ENCODE measurements at regions not wholly inside any gene's neighbourhood (a gene's known extent, or its start where the extent isn't known, plus 50 kb on each side); places are given as distances from the start of the nearest gene placed in this dataset.

DNA sequence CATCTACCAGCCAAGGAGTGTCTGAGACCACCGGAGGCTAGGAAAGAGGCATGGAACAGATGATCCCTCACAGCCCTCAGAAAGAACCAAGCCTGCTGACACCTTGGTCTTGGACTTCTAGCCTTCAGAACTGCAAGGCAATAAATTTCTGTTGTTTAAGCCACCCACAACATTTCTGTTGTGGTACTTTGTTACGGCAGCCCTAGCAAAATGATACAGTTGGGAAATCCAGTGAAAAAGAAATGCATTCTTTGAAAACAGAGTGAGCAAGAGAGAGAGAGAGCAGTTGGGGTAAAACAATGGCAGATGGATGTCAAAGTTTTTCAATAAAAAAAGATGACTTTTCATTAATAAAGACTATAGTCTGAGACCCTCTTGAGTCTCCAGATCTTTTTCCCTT is 219.4 kb downstream of the NFKBIZ start:
- Histone ChIP-seq H3K27me3 (ENCODE audit: control insufficient read depth in 4 of 4, insufficient read depth in 4 of 4, low read length in 3 of 4) (no peaks in the 10 kb centered on the region), H3K36me3 (ENCODE audit: control insufficient read depth in 4 of 4, insufficient read depth in 3 of 4, low read depth in 1 of 4, low read length in 3 of 4) (no peaks in the 10 kb centered on the region), H3K27ac (ENCODE audit: low read depth in 1 of 2, low read length in 2 of 2) (no peak overlapping the region), H3K9ac (ENCODE audit: low read depth in 1 of 2, low read length in 2 of 2) (no peak overlapping the region), H3K9me3 (ENCODE audit: control insufficient read depth in 4 of 4, low read length in 3 of 4) (no peaks in the 10 kb centered on the region), H3K4me1 (ENCODE audit: control insufficient read depth in 4 of 4, insufficient read depth in 4 of 4, low read length in 3 of 4) (no peaks in the 10 kb centered on the region), H3K4me3 (ENCODE audit: low read depth in 1 of 3, low read length in 3 of 3) (no peak overlapping the region)
- WGBS: 87% methylated on average over 2 of the region's 2 CpGs
- no peak for DNase-seq (ENCODE audit: low spot score)
- TF ChIP-seq YY1 (IDR thresholded peaks at IDR 0.05): no peak
- no peak for TF ChIP-seq EGR1 (IDR thresholded peaks at IDR 0.05; ENCODE audit: low read depth in 2 of 2)
- TF ChIP-seq, protein P1, sequence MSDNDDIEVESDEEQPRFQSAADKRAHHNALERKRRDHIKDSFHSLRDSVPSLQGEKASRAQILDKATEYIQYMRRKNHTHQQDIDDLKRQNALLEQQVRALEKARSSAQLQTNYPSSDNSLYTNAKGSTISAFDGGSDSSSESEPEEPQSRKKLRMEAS (IDR thresholded peaks at IDR 0.05): no peak
- no peak for TF ChIP-seq SP1 (IDR thresholded peaks at IDR 0.05)
- TF ChIP-seq, protein P2, sequence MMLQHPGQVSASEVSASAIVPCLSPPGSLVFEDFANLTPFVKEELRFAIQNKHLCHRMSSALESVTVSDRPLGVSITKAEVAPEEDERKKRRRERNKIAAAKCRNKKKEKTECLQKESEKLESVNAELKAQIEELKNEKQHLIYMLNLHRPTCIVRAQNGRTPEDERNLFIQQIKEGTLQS (IDR thresholded peaks at IDR 0.05): no peak
- TF ChIP-seq HNF4G (IDR thresholded peaks at IDR 0.05): no peak

DNA sequence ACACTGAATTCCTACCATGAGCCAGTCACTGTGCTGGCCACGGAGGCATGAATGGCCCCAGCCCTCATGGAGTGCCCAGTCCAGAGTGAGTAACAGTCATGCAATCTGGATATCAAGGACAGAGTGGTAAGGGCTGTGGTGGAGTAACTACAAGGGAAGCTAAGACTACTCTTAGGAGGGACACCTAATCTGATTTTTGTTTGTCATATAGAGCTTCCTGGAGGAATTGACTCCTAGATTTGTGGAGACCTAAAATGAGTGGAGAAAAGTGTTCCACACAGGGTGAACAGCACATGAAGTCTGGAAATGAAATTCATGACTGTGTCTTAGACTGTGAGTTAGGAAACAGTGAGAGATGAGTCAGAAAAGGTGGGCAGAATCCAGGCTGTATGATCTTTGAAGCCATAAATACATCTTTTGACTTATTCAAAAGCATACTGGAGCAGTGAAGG is 219.9 kb downstream of the NFKBIZ start:
- DNase-seq (ENCODE audit: low spot score): no peak
- H3K27me3 ChIP-seq (ENCODE audit: control insufficient read depth in 4 of 4, insufficient read depth in 4 of 4, low read length in 3 of 4): no peaks in the 10 kb centered on the region
- 91% methylated on average over 1 of the region's 1 CpG for WGBS
- TF ChIP-seq, protein P3, sequence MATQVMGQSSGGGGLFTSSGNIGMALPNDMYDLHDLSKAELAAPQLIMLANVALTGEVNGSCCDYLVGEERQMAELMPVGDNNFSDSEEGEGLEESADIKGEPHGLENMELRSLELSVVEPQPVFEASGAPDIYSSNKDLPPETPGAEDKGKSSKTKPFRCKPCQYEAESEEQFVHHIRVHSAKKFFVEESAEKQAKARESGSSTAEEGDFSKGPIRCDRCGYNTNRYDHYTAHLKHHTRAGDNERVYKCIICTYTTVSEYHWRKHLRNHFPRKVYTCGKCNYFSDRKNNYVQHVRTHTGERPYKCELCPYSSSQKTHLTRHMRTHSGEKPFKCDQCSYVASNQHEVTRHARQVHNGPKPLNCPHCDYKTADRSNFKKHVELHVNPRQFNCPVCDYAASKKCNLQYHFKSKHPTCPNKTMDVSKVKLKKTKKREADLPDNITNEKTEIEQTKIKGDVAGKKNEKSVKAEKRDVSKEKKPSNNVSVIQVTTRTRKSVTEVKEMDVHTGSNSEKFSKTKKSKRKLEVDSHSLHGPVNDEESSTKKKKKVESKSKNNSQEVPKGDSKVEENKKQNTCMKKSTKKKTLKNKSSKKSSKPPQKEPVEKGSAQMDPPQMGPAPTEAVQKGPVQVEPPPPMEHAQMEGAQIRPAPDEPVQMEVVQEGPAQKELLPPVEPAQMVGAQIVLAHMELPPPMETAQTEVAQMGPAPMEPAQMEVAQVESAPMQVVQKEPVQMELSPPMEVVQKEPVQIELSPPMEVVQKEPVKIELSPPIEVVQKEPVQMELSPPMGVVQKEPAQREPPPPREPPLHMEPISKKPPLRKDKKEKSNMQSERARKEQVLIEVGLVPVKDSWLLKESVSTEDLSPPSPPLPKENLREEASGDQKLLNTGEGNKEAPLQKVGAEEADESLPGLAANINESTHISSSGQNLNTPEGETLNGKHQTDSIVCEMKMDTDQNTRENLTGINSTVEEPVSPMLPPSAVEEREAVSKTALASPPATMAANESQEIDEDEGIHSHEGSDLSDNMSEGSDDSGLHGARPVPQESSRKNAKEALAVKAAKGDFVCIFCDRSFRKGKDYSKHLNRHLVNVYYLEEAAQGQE (IDR thresholded peaks at IDR 0.05): no peak
- TF ChIP-seq EGR1 (IDR thresholded peaks at IDR 0.05; ENCODE audit: low read depth in 2 of 2): no peak
- TF ChIP-seq FOXA2 (IDR thresholded peaks at IDR 0.05): no peak
- TF ChIP-seq, protein P2 (IDR thresholded peaks at IDR 0.05): no peak
- TF ChIP-seq, protein P4, sequence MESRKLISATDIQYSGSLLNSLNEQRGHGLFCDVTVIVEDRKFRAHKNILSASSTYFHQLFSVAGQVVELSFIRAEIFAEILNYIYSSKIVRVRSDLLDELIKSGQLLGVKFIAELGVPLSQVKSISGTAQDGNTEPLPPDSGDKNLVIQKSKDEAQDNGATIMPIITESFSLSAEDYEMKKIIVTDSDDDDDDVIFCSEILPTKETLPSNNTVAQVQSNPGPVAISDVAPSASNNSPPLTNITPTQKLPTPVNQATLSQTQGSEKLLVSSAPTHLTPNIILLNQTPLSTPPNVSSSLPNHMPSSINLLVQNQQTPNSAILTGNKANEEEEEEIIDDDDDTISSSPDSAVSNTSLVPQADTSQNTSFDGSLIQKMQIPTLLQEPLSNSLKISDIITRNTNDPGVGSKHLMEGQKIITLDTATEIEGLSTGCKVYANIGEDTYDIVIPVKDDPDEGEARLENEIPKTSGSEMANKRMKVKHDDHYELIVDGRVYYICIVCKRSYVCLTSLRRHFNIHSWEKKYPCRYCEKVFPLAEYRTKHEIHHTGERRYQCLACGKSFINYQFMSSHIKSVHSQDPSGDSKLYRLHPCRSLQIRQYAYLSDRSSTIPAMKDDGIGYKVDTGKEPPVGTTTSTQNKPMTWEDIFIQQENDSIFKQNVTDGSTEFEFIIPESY (IDR thresholded peaks at IDR 0.05): no peak
- no peak for TF ChIP-seq YY1 (IDR thresholded peaks at IDR 0.05)
- TF ChIP-seq NR2F2 (IDR thresholded peaks at IDR 0.05): no peak
- no peak for TF ChIP-seq JUND (IDR thresholded peaks at IDR 0.05)
- no peak for TF ChIP-seq TAF1 (conservative IDR thresholded peaks at IDR 0.05)
- no peak for TF ChIP-seq RXRA (IDR thresholded peaks at IDR 0.05)
- no peak for TF ChIP-seq GABPA (IDR thresholded peaks at IDR 0.05 in 1 of 2, conservative IDR thresholded peaks at IDR 0.05 in 1 of 2)
- TF ChIP-seq, protein P1 (IDR thresholded peaks at IDR 0.05): no peak
- no peak for TF ChIP-seq RAD21 (IDR thresholded peaks at IDR 0.05)
- TF ChIP-seq HNF4G (IDR thresholded peaks at IDR 0.05): no peak
- no peak for TF ChIP-seq HNF4A (conservative IDR thresholded peaks at IDR 0.05)
- no peak for TF ChIP-seq FOXA1 (IDR thresholded peaks at IDR 0.05)
- TF ChIP-seq, protein P5, sequence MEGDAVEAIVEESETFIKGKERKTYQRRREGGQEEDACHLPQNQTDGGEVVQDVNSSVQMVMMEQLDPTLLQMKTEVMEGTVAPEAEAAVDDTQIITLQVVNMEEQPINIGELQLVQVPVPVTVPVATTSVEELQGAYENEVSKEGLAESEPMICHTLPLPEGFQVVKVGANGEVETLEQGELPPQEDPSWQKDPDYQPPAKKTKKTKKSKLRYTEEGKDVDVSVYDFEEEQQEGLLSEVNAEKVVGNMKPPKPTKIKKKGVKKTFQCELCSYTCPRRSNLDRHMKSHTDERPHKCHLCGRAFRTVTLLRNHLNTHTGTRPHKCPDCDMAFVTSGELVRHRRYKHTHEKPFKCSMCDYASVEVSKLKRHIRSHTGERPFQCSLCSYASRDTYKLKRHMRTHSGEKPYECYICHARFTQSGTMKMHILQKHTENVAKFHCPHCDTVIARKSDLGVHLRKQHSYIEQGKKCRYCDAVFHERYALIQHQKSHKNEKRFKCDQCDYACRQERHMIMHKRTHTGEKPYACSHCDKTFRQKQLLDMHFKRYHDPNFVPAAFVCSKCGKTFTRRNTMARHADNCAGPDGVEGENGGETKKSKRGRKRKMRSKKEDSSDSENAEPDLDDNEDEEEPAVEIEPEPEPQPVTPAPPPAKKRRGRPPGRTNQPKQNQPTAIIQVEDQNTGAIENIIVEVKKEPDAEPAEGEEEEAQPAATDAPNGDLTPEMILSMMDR (IDR thresholded peaks at IDR 0.05; ENCODE audit: low read depth, low read length, missing input control): no peak
- H3K4me3 ChIP-seq (ENCODE audit: low read depth in 1 of 3, low read length in 3 of 3): no peak overlapping the region
- no peak overlapping the region for H3K27ac ChIP-seq (ENCODE audit: low read depth in 1 of 2, low read length in 2 of 2)
- H3K9me3 ChIP-seq (ENCODE audit: control insufficient read depth in 4 of 4, low read length in 3 of 4): no peaks in the 10 kb centered on the region
- H3K36me3 ChIP-seq (ENCODE audit: control insufficient read depth in 4 of 4, insufficient read depth in 3 of 4, low read depth in 1 of 4, low read length in 3 of 4): no peaks in the 10 kb centered on the region
- no peaks in the 10 kb centered on the region for H3K4me1 ChIP-seq (ENCODE audit: control insufficient read depth in 4 of 4, insufficient read depth in 4 of 4, low read length in 3 of 4)
- H3K9ac ChIP-seq (ENCODE audit: low read depth in 1 of 2, low read length in 2 of 2): no peak overlapping the region
